HG03175 (cell line): ENCODE measurements at regions not wholly inside any gene's neighbourhood (a gene's known extent, or its start where the extent isn't known, plus 50 kb on each side); places are given as distances from the start of the nearest gene placed in this dataset.
"Not testable (repeated sequence)": the region's sequence is repeated elsewhere in the genome, so short reads cannot be mapped to it uniquely, and the experiment has no call there.

Source experiments
- ATAC-seq: cut with Tn5 transposase; IDR thresholded peaks from one replicate; pipeline ENCODE4 v1.9.1; 2021; ENCODE audit warnings: mild to moderate bottlenecking, moderate library complexity; ENCODE audit not compliant: unreplicated experiment

DNA sequence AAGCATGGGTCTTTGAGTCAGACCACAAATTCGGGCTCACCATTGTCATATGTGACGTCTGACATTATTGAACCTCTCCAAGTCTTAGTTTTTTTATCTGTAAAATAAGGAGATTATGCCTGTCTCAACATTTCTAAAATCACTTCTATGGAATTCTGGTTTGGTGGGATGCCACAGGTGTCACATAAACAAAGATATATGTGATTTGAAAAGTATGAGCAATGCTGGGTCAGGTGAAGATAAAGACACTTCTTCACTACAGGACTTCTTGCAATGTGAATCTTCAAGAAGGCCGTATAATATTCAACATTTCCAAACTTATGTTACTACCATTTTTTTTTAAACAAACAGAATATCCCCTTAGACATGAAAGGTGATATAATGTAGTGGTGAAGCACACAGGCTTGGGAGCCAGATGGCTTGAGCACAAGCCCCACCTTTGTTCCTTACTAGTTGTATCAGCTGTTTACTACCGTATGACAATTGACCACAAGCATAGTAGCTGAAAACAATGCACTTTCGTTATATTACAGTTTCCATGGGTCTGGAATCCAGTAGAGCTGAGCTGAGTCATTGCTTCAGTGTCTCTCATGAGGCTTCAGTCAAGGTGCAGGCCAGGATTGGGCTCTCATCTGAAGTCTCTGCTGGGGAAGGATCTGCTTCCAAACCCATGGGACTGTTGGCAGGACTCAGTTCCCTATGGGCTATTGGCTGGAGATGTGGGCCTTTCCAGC is 87.7 kb downstream of the UTP18 start:
- no peak for ATAC-seq

GRCh38 chr17:51351080-51351479 is 90.7 kb downstream of the UTP18 start:
- no peak for ATAC-seq

DNA sequence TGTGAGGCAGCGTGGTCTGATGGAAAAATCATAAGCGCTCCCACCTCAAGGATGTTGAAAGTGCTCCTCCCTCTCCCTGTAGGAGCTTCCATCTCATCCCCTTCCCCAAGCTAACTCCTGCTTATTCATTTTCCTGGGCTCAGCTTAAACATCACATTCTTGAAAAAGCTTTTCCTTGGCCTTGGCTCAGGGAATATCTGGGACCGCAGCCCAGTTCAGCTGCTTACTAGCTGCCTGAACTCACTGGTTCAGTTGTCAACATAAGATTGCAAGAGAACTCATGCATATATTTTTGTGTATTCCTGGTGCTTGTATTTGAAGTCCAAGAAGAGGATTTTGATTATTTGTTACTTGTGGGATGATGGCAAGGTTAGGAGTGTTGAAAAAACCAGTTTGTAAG is 91.5 kb downstream of the UTP18 start:
- no peak for ATAC-seq

DNA sequence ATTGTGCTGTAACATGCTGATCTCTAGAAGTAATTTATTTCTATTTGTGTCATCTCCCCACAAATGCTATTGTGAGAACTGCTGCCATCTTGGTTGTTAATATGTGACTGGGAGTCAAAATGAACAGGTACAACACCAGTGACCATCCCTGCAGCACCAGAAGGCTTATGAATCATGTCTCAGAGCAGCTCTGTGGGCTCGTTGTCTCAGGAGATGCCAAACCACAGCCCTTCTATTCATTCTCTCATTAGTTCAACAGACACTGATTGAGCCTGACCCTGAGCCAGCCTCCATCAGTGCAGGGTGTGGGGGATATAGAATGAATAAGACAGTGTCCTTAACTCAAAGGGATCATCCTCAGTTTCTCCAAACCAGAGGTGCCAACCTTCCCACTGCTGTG is 92.5 kb downstream of the UTP18 start:
- ATAC-seq = no peak

GRCh38 chr17:51353296-51353695 is 93.0 kb downstream of the UTP18 start:
- no peak for ATAC-seq

DNA sequence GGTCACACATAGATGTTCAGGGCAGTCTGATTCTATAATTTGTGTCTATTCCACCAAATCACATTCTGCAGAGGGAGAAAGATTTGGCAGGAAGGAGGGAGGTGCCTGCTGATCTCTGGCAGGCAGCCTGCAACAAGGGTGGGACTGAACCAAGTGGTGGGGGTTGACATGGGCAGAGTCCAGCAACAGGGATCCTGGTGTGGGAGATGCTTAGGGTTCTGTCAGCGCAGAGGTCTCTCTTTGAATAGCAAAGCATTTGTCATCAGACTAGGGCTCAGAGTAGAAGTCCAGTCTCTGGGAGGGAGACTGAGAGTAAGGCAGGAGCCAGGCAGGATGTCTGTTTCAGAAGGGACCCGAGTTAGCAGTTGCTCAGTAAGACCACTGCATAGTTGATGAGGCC is 94.6 kb downstream of the UTP18 start:
- ATAC-seq = no peak

DNA sequence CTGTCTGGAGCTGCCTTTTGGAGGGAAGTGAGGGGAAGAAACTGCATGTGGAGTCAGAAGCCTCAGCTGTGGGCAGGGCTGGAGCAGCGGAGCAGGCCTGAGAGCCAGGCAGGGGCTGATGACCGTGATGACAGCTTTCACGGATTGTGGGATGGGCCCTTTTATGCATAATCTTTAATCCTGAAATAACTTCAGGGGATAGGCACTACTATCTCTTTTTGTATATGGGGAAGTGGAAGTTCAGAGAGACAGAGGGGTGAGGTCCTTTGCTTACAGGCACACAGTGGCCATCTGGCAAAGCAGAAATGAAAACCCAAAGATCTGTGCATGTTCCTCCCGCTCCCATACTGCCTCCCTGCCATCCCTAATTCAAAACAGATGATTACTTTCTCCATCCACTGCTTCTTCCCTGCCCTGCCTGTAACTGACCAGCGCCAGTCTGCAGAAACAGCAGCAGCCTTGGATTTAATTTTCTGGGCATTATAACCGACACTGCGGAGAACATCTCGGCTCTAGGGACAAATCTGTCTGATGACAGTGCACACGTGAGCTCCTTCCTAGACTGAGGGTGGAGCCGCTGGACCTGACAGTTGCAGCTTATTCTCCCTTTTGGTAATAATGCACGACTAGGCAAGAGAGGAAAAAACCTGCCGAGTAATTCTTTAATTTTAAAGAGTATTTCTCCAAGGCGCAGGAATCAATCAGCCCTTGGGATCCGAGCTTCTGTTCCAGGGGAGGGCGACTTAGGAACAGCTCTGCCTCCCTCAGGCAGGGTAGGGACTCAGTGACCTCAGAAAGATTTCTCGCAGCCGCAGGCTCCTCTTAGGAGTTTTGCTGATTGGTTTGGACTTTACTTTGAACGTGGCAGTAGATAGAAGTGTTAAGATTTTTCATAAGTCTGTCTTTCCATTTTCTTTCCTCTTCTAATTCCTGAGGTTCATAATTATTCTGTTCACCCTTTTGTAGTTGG is 95.4 kb downstream of the UTP18 start:
- ATAC-seq = no peak

DNA sequence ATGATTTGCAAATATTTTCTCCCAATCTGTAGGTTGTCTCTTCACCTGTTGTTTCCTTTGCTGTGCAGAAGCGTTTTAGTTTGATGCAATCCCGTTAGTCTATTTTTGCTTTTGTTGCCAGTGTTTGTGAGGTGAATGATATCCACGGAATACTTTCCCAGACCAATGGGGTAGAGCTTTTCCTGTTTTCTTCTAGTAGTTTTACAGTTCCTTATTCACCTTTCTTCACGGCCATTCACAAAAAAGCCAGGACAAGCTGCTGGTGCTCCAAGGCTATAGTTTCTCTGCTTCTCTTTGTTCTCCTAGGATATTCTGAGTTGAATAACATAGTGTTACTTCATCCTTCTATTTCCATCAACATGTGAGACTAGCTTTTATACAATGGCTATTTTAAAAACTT is 98.7 kb downstream of the UTP18 start:
- no peak for ATAC-seq

- ATAC-seq = no peak
These were observed 102.7 kb downstream of the UTP18 start for GRCh38 chr17:51362811-51363585.

- ATAC-seq = no peak
These were observed 104.7 kb downstream of the UTP18 start for GRCh38 chr17:51365090-51365489.

DNA sequence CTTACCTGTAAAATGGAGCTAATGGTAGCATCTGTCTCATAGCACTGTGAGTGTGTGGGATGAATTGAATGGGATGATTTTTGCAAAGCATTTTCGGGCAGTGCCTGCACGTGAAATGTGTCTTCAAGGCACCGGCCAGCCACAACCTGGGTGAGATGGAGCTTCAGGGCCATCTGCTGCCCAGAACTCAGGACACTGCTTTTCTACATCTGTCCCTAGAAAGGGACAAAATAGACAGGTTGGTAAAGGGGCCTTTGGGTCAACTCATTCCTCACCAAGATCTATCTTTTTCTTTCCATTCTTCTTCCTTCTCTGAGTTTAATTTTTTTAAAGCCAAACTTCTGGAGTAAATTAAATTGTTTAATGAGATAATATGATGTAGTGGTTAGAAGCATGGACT is 106.5 kb downstream of the UTP18 start:
- ATAC-seq = no peak

DNA sequence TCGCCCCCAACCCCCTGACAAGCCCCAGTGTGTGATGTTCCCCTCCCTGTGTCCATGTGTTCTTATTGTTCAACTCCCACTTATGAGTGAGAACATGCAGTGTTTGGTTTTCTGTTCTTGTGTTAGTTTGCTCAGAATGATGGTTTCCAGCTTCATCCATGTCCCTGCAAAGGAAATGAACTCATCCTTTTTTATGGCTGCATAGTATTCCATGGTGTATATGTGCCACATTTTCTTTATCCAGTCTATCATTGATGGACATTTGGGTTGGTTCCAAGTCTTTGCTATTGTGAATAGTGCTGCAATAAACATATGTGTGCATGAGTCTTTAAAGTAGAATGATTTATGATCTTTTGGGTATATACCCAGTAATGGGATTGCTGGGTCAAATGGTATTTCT is 107.5 kb downstream of the UTP18 start:
- not testable (repeated sequence) for ATAC-seq

- ATAC-seq = no peak
These were observed 111.4 kb downstream of the UTP18 start for GRCh38 chr17:51371732-51372151.

DNA sequence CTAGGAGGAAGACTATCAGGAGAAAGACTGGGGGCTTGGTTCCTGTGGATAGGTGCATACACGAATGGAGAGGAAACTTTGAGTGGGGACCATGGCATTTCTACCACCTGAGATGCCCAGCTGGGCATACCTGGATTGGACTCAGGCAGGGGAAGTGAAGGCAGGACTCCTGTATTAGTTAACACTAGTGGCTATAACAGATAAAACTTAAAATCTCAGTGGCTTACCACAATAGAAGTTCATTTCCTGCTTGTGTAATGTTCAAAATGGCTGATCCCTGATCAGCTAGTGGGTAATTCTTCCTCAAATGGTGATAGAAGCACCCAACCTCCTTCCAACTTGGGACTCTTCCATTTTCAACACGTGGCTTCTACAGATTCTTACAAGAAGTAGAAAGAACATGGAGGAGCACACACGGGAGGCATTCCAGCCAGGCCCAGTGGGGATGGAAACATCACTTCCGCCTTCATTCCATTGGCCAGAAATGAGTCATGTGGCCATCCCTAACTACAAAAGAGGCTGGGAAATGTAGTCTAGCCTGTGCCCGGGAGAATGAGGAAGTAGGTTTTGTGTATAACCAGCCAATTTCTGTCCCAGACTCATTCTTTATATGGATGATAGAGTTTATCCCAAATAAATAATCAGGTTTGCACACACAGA is 112.1 kb downstream of the UTP18 start:
- ATAC-seq = peak; percentile 83

- no peak for ATAC-seq
These were observed 113.3 kb downstream of the UTP18 start for GRCh38 chr17:51373489-51374152.

DNA sequence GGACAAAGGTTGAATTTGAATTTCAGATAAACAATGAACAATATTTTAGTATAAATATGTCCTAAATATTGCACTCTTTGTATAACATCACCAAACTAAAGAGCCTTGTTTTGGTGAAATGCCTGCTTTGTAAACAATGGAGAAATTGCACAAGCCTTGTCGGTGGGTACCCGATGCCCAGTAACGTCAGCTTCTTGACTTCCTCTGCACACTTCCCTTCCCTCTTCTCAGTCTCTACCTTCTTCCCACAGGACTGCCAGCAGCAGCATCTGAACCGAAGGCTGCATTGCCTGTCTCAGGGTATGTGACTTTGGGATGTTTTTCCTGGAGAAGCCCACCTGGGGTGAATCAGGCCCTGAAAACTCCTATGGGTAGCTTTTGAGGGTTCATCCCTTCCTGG is 113.9 kb downstream of the UTP18 start:
- no peak for ATAC-seq

DNA sequence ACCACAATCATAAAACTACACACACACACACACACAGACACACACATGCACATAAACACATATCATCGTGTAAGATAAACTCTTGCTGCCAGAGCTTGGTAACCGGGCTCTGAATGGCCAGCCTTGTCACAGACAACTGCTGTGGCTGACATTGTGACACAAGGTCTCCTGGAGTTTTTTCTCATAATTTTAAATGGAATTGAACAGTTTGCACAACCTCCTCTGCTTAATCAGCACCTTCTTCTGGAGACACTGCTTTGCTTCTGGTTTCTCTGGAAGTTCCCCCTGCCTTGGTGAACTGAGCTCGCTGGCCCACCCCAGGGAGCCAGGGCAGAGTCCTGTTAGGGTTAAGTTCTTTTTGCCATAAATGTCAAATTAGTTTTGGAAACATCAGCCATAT is 115.4 kb downstream of the UTP18 start:
- ATAC-seq = no peak

DNA sequence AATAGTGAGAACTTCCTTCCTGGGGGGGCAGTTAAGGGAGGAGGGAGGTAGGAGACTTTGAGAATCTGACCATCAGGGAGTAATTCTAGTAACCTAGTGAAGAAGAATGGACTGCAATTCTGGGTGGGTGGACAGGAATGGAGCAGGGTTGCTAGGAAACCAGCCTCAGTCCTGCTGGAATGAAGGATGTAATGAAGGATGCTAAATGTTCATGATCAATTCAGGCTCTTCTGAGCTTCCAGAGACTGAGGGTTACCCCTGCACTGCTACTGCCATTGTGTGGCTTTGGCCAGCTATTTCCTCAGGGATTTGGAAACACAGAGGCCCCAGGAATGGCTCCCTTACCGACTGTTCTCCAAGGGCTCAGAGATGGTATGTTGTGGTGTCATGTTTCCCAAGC is 116.4 kb downstream of the UTP18 start:
- no peak for ATAC-seq

DNA sequence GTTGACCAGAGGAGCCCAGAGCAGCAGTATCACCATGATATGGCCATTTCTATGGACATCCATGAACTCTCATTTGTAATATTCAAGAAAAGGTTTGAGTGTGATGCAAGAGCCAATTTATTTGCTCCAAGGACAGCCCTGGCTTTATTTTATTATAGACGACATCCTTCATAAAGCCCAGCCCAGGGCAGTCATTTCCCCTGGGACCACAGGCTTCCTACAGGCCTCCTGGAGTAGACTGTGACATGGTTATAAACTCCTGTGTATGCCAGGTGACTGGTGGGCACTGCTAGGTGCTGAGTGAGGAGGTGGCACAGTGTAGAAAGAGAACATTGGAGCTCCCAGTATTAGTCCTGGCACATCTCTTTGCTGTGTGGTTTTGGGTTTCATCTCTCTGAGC is 120.9 kb downstream of the UTP18 start:
- ATAC-seq = no peak

GRCh38 chr17:51385208-51385607 is 124.9 kb downstream of the UTP18 start:
- no peak for ATAC-seq
